Erythroblast (primary cell): ENCODE measurements at regions not wholly inside any gene's neighbourhood (a gene's known extent, or its start where the extent isn't known, plus 50 kb on each side); places are given as distances from the start of the nearest gene placed in this dataset.

Source experiments
- GATA1 ChIP-seq: IDR thresholded peaks from 2 replicates; pipeline ENCODE4 v1.6.1; 2011; ENCODE audit warnings: low read depth, mild to moderate bottlenecking, control low read depth, low read length, moderate library complexity
- POLR2A ChIP-seq: IDR thresholded peaks from 2 replicates; pipeline ENCODE4 v1.6.1; 2011; ENCODE audit warnings: mild to moderate bottlenecking, low read length

DNA sequence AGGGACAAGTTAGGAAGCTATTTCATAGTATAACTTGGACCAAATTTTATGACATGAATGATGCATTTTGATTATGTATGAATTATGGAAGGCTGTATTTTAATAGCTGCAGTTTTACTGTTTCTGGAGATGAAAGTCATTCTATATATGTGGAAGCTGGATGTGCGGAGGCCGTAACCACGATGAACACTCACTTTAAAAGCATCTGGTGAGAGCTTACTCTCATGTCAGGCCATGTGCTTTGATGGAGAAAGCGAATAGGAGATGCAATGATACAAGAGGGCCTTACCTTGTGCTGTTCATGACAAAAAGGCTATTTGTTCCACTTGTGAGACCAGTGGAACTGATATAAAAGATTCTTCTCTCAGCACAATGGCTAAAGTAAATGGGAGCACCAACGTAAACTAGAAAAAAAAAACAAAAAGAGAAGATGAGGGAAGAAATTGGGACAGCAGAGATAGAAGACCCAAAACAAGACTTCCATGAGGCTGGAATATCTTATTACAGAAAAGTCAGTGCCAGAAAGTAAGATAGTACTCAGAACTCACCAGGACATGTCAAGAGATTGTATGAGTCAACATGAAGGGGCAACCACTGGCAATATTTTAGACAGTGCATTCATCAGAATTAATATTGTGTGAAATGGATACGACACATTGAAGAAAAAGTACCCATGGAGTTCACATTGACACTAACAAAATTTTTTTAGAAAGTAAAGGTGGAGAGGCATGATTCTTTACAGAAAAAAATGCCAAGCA lies 63.3 kb upstream of the GAB1 start:
- no peak for TF ChIP-seq POLR2A
- TF ChIP-seq GATA1 = no peak
